ENCODE measurements at regions not wholly inside any gene's neighbourhood (a gene's known extent, or its start where the extent isn't known, plus 50 kb on each side); places are given as distances from the start of the nearest gene placed in this dataset.

DNA sequence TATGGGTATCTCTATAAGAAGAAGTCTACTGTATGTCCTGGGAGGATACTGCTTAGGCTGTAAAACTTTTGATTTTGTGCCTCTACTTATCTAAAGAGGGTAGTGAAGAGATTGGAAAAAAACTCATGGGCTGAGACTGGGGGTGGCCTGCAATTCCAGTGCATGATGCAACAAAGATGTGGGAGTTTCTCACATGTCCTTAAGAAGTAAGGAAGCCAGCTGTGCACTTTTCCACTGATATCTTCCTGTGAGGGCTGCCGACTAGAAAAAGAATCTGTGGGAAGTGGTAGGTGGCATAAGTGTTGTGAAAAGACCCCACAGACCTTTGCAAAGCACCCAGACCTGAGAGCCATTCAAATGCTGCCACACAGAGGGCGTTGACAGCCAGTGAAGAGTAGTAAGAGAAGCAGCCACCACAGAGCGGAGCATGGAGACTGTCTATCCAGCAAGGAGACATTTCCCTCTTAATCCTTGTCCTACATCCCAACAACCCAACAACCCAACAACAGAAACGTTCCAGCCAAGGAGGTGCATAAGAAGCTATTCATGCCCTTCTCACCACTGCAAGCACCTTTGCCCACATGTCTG, 65.1 kb downstream of the PFDN4 start:
- no peak for DNase-seq (ENCODE audit: low read depth in 2 of 2)

GRCh38 chr20:54275359-54276111, 67.6 kb downstream of the PFDN4 start:
- no peak for DNase-seq (ENCODE audit: low read depth in 2 of 2)

DNA sequence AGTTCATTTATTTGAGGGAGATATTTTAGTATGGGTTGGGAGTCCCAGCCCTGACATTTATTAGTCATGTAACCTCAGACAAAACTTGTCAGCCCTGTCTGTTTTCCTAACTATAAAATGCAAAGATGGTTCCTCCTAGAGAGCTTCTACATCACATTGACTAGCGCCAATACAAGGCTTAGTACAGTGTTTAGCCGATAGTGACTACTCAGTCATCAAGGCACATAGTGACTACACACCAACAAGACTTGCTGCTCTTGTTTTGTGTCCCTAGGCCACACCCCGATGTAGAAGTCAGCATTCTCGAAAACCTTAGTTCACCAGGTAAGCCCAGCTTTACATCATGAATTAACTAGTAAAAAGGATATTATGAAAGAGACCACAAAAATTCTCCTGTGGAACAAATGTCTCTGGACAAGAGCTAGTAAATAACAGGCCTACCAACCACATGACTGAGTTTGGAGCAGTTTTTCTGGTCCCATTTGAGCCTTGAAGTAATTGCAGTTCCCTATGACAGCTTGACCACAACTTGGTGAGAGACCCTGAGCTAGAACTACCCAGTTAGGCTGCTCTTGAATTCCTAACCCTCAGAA, 68.8 kb downstream of the PFDN4 start:
- no peak for DNase-seq (ENCODE audit: low read depth in 2 of 2)

GRCh38 chr20:54278262-54278661, 70.4 kb downstream of the PFDN4 start:
- DNase-seq (ENCODE audit: low read depth in 2 of 2) = no peak

- DNase-seq (ENCODE audit: low read depth in 2 of 2) = no peak
Observed at GRCh38 chr20:54282625-54283024, 74.7 kb downstream of the PFDN4 start.

- no peak for DNase-seq (ENCODE audit: low read depth in 2 of 2)
Observed at GRCh38 chr20:54283253-54283652, 75.4 kb downstream of the PFDN4 start.

DNA sequence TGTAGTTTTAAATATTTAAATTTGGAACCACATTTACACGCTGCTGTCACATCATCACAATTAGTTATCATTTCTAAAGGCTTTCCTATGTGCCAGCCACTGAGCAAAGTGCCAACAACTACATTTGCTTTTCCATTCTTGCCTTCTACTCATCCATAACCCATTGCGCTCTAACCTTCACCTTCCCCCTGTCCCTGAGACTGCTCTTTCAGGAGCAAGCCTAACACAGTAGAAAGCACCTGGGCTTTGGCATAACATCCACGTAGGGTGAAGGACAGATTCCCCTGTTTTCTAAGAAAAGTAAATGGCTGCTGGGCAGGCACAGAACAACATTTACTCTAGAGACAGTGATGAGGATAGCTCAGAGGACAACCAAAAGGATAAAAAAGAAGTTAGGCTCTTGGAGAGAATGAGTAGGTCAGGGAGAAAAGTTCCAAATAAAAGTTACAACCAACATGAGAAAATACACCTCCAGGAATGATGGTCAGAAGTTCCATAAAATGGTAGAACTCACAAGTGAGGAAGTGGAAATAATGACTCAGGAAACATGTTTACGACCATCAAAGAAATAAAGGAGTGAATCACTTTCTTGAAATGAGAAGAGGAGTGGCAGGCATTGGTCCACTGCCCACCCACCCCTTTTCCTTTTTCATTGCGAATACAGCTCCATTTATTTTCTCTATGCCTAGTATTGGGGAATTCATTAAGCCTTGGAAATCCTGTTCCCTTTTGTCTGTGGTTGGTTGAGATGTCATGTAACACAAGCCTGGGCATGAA, 77.2 kb downstream of the PFDN4 start:
- no peak for DNase-seq (ENCODE audit: low read depth in 2 of 2)

GRCh38 chr20:54290636-54291035, 82.7 kb downstream of the PFDN4 start:
- DNase-seq (ENCODE audit: low read depth in 2 of 2) = no peak

DNA sequence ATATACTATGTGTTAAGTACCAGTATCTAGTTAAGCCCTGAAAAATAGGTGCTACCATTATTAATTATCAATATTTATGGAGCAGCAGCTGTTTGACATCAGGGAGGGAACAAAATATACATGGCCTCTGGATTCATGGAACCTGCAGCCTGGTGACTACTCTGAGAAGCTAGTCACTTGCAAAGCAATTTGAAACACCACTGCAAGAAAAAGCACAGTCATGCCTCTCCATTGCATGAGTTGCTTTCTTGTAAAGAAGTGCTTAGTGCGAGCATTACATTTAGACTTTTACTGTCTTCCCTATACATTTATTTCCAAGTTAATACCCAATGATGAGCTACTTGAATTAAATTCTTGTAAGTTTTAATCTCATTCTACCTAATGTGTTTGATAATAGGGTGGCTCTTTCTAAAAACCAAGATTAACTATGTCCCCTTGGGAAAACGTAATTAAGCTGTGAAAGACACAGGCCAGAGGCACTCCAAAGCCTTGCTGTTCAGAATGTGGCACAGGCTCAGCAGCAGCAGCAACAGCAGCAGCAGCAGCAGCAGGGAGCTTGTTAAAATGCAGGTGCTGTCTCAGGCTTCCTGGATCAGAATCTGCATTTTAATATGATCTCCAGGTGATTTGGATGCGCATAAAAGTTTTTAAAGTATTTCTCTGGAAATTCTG, 83.6 kb downstream of the PFDN4 start:
- DNase-seq (ENCODE audit: low read depth in 2 of 2) = no peak

DNA sequence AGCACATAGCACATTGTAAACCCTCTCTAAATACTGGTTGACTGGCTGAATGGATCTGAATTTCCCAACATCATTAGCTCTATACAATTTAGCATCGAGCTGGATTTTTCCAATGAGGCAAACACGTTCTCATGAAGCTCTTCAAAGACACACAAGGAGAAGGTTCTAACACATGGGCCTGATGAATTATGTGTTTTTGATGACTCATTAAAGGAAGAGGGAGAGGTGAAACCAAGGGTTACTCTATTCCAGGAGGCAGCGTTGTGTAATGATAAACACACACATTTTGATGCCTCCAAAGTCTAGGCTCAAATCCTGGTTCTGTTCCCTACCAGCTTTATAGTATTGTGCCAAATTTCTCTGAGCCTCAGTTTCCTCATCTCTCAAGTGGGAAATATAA, 84.3 kb downstream of the PFDN4 start:
- no peak for DNase-seq (ENCODE audit: low read depth in 2 of 2)

DNA sequence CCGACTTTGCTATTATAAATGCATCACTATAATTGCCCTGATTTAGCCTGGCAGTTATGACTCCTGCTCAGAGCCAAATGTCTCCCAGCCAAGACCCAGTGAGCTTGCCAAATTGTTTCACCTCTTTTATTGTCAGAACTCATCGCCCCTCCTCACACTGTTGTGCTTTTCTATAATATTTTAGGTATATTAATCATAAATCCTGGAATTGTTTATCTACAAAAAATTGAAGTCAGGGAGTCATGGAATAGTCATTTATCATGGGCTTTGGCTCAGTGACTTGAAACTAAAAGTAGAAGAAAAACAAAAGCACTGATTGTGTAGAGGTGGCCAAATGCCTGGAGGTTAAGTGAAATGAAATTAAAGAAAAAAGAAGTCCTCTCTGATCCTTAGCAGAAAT, 85.6 kb downstream of the PFDN4 start:
- no peak for DNase-seq (ENCODE audit: low read depth in 2 of 2)

DNA sequence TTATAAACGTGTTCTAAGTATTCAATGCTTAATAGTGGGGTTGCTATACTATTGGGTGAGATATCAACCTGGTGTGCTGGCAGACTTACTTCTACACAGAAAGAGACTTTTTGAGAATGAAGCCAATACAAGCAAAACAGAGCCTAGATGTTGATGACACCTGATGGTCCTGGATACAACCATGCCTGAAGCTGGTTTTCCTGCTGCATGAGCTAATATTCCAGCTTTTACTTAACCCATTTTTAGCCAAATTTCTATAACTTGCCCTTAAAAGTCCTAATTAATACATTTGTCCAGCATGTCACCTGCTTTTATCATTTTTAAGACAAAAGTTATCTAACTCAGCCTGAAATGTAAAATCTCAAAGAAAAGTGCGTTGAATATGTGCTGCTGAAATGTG, 86.2 kb downstream of the PFDN4 start:
- DNase-seq (ENCODE audit: low read depth in 2 of 2) = no peak

- DNase-seq (ENCODE audit: low read depth in 2 of 2) = no peak
Observed at GRCh38 chr20:54295686-54296085, 87.8 kb downstream of the PFDN4 start.

DNA sequence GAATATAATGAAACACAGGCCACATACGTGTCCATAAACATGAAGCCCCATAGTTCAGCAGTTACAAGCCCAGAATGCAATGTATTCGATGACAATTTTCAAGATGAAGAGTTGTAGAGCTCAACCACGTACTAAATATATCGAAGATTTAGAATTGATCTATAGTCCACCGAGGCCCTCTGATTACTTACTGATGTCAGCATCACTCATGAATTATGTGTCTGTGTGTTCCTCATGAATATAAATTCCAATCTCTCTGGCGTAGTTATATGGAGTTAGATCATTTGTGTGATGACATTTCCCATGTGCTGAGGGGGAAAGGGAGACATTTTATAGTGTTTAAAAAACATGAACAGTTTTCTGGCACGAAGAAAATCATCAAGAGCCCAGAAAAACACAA, 97.5 kb downstream of the PFDN4 start:
- DNase-seq (ENCODE audit: low read depth in 2 of 2) = peak; percentile 74 to 77

DNA sequence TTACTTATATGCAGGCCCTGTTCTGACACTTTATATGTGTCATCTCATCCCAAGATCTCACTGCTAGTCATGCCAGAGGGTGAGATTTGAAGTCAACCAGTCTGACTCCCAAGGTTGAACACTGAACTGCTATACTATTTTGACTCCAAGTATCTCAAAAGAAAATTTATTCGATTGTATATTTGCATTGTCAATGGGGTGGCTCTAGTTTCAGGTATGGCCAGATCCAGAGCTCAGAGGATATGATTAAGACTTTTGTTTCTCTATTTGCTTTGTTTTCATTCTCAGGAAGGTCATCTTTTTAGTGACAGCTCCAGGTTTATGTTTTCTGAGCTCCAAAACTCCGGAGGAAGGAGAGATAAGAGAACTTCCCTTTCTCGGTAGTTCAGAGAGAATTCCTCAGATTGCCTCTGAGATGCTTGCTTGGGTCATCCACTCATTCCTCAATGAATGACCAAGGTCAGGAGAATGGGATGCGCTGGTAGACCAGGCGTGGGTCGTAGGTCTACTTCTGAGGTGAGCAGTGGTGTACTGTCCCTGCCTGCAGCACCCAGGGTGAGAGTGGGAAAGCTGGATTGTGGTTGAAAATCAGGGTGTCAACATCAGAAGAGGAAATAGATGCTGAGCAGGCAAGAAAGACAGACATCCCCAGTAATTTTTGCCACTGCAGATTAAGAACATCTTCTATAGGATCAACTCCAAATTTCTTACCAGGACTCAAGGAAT, 99.3 kb downstream of the PFDN4 start:
- DNase-seq (ENCODE audit: low read depth in 2 of 2) = no peak

DNA sequence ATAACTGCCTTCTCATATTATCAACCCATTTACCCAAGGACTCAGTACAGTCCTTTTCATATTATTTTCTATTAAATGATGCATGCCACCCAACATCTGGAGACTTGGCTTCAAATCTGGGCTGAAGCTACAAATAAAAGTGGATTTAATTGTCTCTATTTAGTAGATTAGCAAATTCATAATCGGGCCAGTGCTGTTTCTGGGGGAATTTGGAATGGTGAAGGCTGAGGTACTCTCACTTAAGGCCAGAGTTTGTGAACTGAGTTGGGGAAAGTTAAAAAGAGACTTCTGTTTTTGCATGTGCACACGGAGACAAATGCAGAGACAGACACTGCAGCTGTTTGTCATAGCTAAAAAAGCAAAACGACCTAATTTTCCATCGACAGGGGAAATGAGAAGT, 100.9 kb downstream of the PFDN4 start:
- DNase-seq (ENCODE audit: low read depth in 2 of 2) = no peak

DNA sequence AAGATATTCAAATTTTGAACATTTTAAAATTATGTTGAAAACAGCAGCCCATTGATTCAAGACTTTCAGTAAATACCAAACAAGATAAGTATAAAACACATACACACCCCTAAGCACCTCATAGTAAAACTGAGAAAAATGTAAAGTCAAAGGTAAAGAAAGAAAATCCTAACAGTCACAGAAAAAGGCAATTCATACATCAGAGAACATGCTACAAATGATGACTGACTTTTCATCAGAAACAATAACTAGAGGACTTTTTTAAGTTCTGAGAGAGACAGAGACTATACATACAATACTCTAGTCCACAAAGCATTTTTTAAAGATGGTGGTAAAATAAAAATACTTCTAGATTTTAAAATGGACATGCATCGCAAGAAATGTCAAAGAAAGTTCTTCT, 111.0 kb downstream of the PFDN4 start:
- DNase-seq (ENCODE audit: low read depth in 2 of 2) = no peak

GRCh38 chr20:54320148-54320607, 112.3 kb downstream of the PFDN4 start:
- DNase-seq (ENCODE audit: low read depth in 2 of 2) = no peak

GRCh38 chr20:54321352-54322087, 113.6 kb downstream of the PFDN4 start:
- DNase-seq (ENCODE audit: low read depth in 2 of 2) = no peak

- DNase-seq (ENCODE audit: low read depth in 2 of 2) = no peak
Observed at GRCh38 chr20:54323227-54323734, 115.4 kb downstream of the PFDN4 start.

Data from fibroblast of skin of left biceps (primary cell).